ENCODE measurements at regions not wholly inside any gene's neighbourhood (a gene's known extent, or its start where the extent isn't known, plus 50 kb on each side); places are given as distances from the start of the nearest gene placed in this dataset.

DNA sequence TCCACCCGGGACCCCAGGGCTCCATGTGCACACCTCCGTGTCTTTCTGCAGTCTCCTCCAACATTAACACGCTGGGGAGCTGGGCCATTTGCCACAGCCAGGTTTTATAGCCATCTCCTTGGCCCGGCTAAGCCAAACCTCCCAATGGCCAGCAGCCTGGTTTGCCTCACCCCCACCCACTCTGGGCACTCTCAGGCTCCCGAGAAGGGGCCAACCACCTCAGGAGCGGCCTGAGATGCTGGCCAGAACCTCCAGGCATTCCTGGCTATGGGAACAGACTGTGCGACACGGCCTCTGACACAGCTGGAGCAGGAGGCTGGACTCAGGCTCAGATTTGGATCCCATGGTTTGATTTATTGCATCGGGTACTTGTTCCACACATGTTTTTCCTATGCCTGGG, 289.7 kb downstream of the RPLP1 start:
- POLR2A ChIA-PET: interaction anchor here (0.6 kb wide), 1 partner anchor 1689 kb away, joined by 3 read pairs; no protein-coding TSS in a partner anchor
- no peak overlapping the region for H3K4me3 ChIP-seq (ENCODE audit: low read depth, low read length, poor library complexity, severe bottlenecking)
- H3K4me2 ChIP-seq (ENCODE audit: low read length): no peak overlapping the region
- no peaks in the 10 kb centered on the region for H3K79me2 ChIP-seq (ENCODE audit: insufficient read depth, low read depth, low read length)
- H2AFZ ChIP-seq (ENCODE audit: low read length): no peak overlapping the region
- intact Hi-C loops (cut with micrococcal nuclease; ENCODE audit: unreplicated experiment): loop anchor here (10.0 kb wide), 1 partner anchor 462 kb away; no protein-coding TSS in a partner anchor
- TF ChIP-seq, protein P1, sequence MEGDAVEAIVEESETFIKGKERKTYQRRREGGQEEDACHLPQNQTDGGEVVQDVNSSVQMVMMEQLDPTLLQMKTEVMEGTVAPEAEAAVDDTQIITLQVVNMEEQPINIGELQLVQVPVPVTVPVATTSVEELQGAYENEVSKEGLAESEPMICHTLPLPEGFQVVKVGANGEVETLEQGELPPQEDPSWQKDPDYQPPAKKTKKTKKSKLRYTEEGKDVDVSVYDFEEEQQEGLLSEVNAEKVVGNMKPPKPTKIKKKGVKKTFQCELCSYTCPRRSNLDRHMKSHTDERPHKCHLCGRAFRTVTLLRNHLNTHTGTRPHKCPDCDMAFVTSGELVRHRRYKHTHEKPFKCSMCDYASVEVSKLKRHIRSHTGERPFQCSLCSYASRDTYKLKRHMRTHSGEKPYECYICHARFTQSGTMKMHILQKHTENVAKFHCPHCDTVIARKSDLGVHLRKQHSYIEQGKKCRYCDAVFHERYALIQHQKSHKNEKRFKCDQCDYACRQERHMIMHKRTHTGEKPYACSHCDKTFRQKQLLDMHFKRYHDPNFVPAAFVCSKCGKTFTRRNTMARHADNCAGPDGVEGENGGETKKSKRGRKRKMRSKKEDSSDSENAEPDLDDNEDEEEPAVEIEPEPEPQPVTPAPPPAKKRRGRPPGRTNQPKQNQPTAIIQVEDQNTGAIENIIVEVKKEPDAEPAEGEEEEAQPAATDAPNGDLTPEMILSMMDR (conservative IDR thresholded peaks at IDR 0.05; ENCODE audit: low read length): no peak
- no peak for TF ChIP-seq EZH2phosphoT487 (IDR thresholded peaks at IDR 0.05; ENCODE audit: borderline replicate concordance, low read depth, low read length)
- H3K4me1 ChIP-seq (ENCODE audit: insufficient read depth, low read length, poor library complexity, severe bottlenecking): peaks cover 17% of the 10 kb centered on the region
- no peaks in the 10 kb centered on the region for H4K20me1 ChIP-seq (ENCODE audit: insufficient read depth, low read length)
- no peaks in the 10 kb centered on the region for H3K9me2 ChIP-seq (ENCODE audit: insufficient read depth, low read length)
- no peak for DNase-seq (ENCODE audit: low spot score)
- BruUV-seq (replicated peaks): no TSS peak
- H3K36me3 ChIP-seq (ENCODE audit: insufficient read depth, low read length): no peaks in the 10 kb centered on the region
- H3K9me3 ChIP-seq (ENCODE audit: low read length): no peaks in the 10 kb centered on the region
- CTCF ChIA-PET (ENCODE audit: unreplicated experiment): no interaction called here
- H3K27ac ChIP-seq (ENCODE audit: low read depth, low read length, poor library complexity, severe bottlenecking): no peak overlapping the region

DNA sequence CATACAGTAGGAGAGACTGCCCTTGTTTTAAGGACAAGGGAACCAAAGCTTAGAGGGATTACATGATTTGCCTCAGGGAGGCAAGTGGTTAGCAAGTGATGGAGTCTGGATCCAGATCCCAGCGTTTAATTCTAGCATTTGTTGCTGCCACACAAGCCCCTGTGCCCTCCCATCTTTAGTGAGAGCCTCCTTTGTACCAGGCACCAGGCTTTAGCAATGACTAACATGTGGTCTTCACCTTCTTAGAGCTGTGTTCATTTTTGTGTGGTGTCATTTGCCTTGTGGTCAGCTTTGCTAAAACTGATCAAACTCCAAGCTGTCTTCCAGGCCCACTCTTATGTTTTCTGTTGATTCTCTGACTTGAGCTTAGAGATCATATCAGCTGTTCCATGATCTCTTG, 290.5 kb downstream of the RPLP1 start:
- POLR2A ChIA-PET: no interaction called here
- H2AFZ ChIP-seq (ENCODE audit: low read length): no peak overlapping the region
- no peak overlapping the region for H3K27ac ChIP-seq (ENCODE audit: low read depth, low read length, poor library complexity, severe bottlenecking)
- peaks cover 17% of the 10 kb centered on the region for H3K4me1 ChIP-seq (ENCODE audit: insufficient read depth, low read length, poor library complexity, severe bottlenecking)
- H3K36me3 ChIP-seq (ENCODE audit: insufficient read depth, low read length): no peaks in the 10 kb centered on the region
- no peaks in the 10 kb centered on the region for H3K79me2 ChIP-seq (ENCODE audit: insufficient read depth, low read depth, low read length)
- intact Hi-C loops (cut with micrococcal nuclease; ENCODE audit: unreplicated experiment): loop anchor here (10.0 kb wide), 1 partner anchor 462 kb away; no protein-coding TSS in a partner anchor
- H3K9me3 ChIP-seq (ENCODE audit: low read length): no peaks in the 10 kb centered on the region
- no peak for DNase-seq (ENCODE audit: low spot score)
- H3K4me2 ChIP-seq (ENCODE audit: low read length): no peak overlapping the region
- TF ChIP-seq, protein P1 (conservative IDR thresholded peaks at IDR 0.05; ENCODE audit: low read length): no peak
- no peak for TF ChIP-seq EZH2phosphoT487 (IDR thresholded peaks at IDR 0.05; ENCODE audit: borderline replicate concordance, low read depth, low read length)
- no peak overlapping the region for H3K4me3 ChIP-seq (ENCODE audit: low read depth, low read length, poor library complexity, severe bottlenecking)
- BruUV-seq (replicated peaks): no TSS peak
- H3K9me2 ChIP-seq (ENCODE audit: insufficient read depth, low read length): no peaks in the 10 kb centered on the region
- no peaks in the 10 kb centered on the region for H4K20me1 ChIP-seq (ENCODE audit: insufficient read depth, low read length)
- CTCF ChIA-PET (ENCODE audit: unreplicated experiment): no interaction called here

DNA sequence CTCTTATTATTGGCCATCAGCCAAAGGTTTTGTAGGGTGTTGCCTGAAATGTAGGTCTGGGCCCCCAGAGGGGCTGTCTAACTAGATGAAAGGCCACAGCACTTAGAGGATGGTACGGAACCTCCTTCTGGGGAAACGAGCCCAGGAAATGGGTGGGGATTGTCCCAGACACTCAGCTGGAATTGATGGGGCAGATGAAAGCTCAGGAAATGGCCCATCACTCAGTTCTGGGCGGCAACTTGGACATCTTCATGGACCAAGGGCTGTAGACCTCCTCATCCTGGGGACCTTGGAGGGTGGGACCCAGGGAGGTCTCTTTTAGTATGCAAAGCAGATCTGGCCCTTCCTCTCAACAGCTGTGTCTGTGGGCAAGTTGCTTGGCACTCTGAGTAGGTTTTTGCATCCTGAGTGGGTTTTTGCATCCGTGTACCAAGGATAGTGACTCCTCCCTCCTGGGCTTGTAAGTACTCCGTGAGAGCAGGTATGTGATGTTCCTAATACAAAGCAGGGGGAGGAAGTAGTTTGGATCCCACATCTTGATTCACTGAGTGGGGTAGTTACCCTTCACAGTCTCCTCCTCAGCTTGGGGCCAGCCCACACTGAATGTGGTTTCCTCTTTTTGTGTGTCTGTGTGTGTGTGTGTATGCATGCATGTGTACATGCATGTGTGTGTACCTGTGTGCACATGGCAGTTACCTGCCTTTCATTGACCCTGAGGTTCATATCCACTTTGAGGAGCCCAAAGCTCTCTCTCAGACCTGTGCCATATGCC, 292.0 kb downstream of the RPLP1 start:
- CTCF ChIA-PET (ENCODE audit: unreplicated experiment): no interaction called here
- H4K20me1 ChIP-seq (ENCODE audit: insufficient read depth, low read length): no peaks in the 10 kb centered on the region
- no peak overlapping the region for H3K27ac ChIP-seq (ENCODE audit: low read depth, low read length, poor library complexity, severe bottlenecking)
- POLR2A ChIA-PET: interaction anchor here (0.6 kb wide), 2 partner anchors 114 to 528 kb away, joined by 3 read pairs; no protein-coding TSS in a partner anchor
- no peaks in the 10 kb centered on the region for H3K9me2 ChIP-seq (ENCODE audit: insufficient read depth, low read length)
- DNase-seq (ENCODE audit: low spot score): peak; percentile 32
- H3K79me2 ChIP-seq (ENCODE audit: insufficient read depth, low read depth, low read length): no peaks in the 10 kb centered on the region
- H3K4me3 ChIP-seq (ENCODE audit: low read depth, low read length, poor library complexity, severe bottlenecking): no peak overlapping the region
- H3K36me3 ChIP-seq (ENCODE audit: insufficient read depth, low read length): no peaks in the 10 kb centered on the region
- no peaks in the 10 kb centered on the region for H3K9me3 ChIP-seq (ENCODE audit: low read length)
- BruUV-seq (replicated peaks): no TSS peak
- H3K4me1 ChIP-seq (ENCODE audit: insufficient read depth, low read length, poor library complexity, severe bottlenecking): peaks cover 17% of the 10 kb centered on the region
- no peak for TF ChIP-seq EZH2phosphoT487 (IDR thresholded peaks at IDR 0.05; ENCODE audit: borderline replicate concordance, low read depth, low read length)
- TF ChIP-seq, protein P1 (conservative IDR thresholded peaks at IDR 0.05; ENCODE audit: low read length): no peak
- H2AFZ ChIP-seq (ENCODE audit: low read length): no peak overlapping the region
- H3K4me2 ChIP-seq (ENCODE audit: low read length): peak overlapping the region; percentile 44
- intact Hi-C loops (cut with micrococcal nuclease; ENCODE audit: unreplicated experiment): loop anchor here (10.0 kb wide), 1 partner anchor 460 kb away; no protein-coding TSS in a partner anchor
